ENCODE measurements at regions not wholly inside any gene's neighbourhood (a gene's known extent, or its start where the extent isn't known, plus 50 kb on each side); places are given as distances from the start of the nearest gene placed in this dataset.

GRCh38 chr3:31051226-31051625 is 156.8 kb upstream of the GADL1 start:
- no TSS peak for BruUV-seq (replicated peaks)
- TF ChIP-seq RCOR1 (IDR thresholded peaks at IDR 0.05; ENCODE audit: insufficient replicate concordance, low read length) = no peak
- TF ChIP-seq MAZ (IDR thresholded peaks at IDR 0.05; ENCODE audit: borderline replicate concordance, low read depth, low read length) = no peak
- TF ChIP-seq FOS (IDR thresholded peaks at IDR 0.05; ENCODE audit: low read depth, low read length) = no peak
- no peak for TF ChIP-seq NFE2L2 (IDR thresholded peaks at IDR 0.05; ENCODE audit: low read depth, low read length)
- no peak for TF ChIP-seq SMC3 (IDR thresholded peaks at IDR 0.05; ENCODE audit: low read depth, low read length)
- no peak for TF ChIP-seq CEBPB (IDR thresholded peaks at IDR 0.05; ENCODE audit: low read depth, low read length)
- TF ChIP-seq MXI1 (IDR thresholded peaks at IDR 0.05; ENCODE audit: borderline replicate concordance, low read depth, low read length) = no peak
- no peak for TF ChIP-seq MAFK (IDR thresholded peaks at IDR 0.05; ENCODE audit: low read depth, low read length)
- TF ChIP-seq RFX5 (IDR thresholded peaks at IDR 0.05; ENCODE audit: low read depth, low read length) = no peak
- TF ChIP-seq RAD21 (IDR thresholded peaks at IDR 0.05; ENCODE audit: low read length) = no peak
- no peak for TF ChIP-seq CTCF (conservative IDR thresholded peaks at IDR 0.05; ENCODE audit: low read depth, low read length)
- no peak for TF ChIP-seq CHD1 (IDR thresholded peaks at IDR 0.05; ENCODE audit: low read depth, low read length)
- no peak for TF ChIP-seq POLR2A (IDR thresholded peaks at IDR 0.05; ENCODE audit: low read depth, low read length)
- TF ChIP-seq ELK1 (IDR thresholded peaks at IDR 0.05; ENCODE audit: borderline replicate concordance, low read depth, low read length) = no peak
- H3K9ac ChIP-seq (ENCODE audit: low read depth, low read length) = no peak overlapping the region
- DNase-seq = no peak
- H3K4me1 ChIP-seq (ENCODE audit: control insufficient read depth, insufficient read depth, low read length) = no peaks in the 10 kb centered on the region
- H3K18ac ChIP-seq (ENCODE audit: low read depth, low read length) = no peak overlapping the region
- H2BK5ac ChIP-seq (ENCODE audit: low read depth, low read length, poor library complexity, severe bottlenecking) = no peak overlapping the region
- no peak overlapping the region for H3K4me2 ChIP-seq (ENCODE audit: low read depth, low read length)
- no peak overlapping the region for H4K5ac ChIP-seq (ENCODE audit: low read depth, low read length)
- no peaks in the 10 kb centered on the region for H4K20me1 ChIP-seq (ENCODE audit: insufficient read depth, low read length)
- ATAC-seq (ENCODE audit: low read depth) = no peak
- WGBS, 2 experiments (ENCODE audit: extremely low coverage in 2 of 2, insufficient read length in 1 of 2) = no CpG with 5 or more reads among the region's 1 CpG
- no peak overlapping the region for H3K14ac ChIP-seq (replicated peaks; ENCODE audit: low read depth, low read length)
- H3K56ac ChIP-seq (ENCODE audit: extremely low read depth, insufficient read depth, low read length) = no peak overlapping the region
- H3K27ac ChIP-seq (ENCODE audit: insufficient read depth, low read length) = no peak overlapping the region
- no peak overlapping the region for H2AFZ ChIP-seq (replicated peaks; ENCODE audit: low read length, poor library complexity)
- H4K91ac ChIP-seq (ENCODE audit: insufficient read depth, low read depth, low read length) = no peak overlapping the region
- H2BK15ac ChIP-seq (ENCODE audit: low read depth, low read length) = no peak overlapping the region
- H3K79me1 ChIP-seq (ENCODE audit: low read depth in 1 of 2, low read length in 2 of 2) = no peaks in the 10 kb centered on the region
- in situ Hi-C loops (cut with MboI; ENCODE audit: low sequenced_read_pairs) (no loop called here), intact Hi-C loops (cut with micrococcal nuclease) (no loop called here), dilution Hi-C loops (cut with HindIII; ENCODE audit: low sequenced_read_pairs, unreplicated experiment) (no loop called here)
- ChIA-PET POLR2A (ENCODE audit: unreplicated experiment) (no interaction called here), CTCF (no interaction called here)
- no peaks in the 10 kb centered on the region for H3K9me3 ChIP-seq (ENCODE audit: control insufficient read depth, insufficient read depth, low read length)
- no peak overlapping the region for H2BK20ac ChIP-seq (ENCODE audit: low read depth, low read length)
- no peak overlapping the region for H2AK5ac ChIP-seq (ENCODE audit: low read depth, low read length)
- H3K9me1 ChIP-seq (ENCODE audit: insufficient read depth, low read length) = no peaks in the 10 kb centered on the region
- H2AK9ac ChIP-seq (replicated peaks; ENCODE audit: low read depth, low read length, poor library complexity) = no peak overlapping the region
- H4K8ac ChIP-seq (ENCODE audit: low read depth in 2 of 2, low read length in 2 of 2) = no peak overlapping the region
- H3K27me3 ChIP-seq (ENCODE audit: control insufficient read depth, insufficient read depth, low read length) = no peaks in the 10 kb centered on the region; the same call in 1 of the 2 replicates
- H3K36me3 ChIP-seq (ENCODE audit: control insufficient read depth, insufficient read depth, low read length) = no peaks in the 10 kb centered on the region
- H3K4ac ChIP-seq (ENCODE audit: low read depth, low read length) = no peak overlapping the region
- no peak overlapping the region for H2BK120ac ChIP-seq (ENCODE audit: low read depth, low read length)
- H3K4me3 ChIP-seq (ENCODE audit: insufficient read depth, low read depth, low read length) = no peak overlapping the region
- H3K23ac ChIP-seq (ENCODE audit: low read depth, low read length) = no peak overlapping the region

Measured in IMR-90 (cell line).